ENCODE measurements at regions not wholly inside any gene's neighbourhood (a gene's known extent, or its start where the extent isn't known, plus 50 kb on each side); places are given as distances from the start of the nearest gene placed in this dataset.

DNA sequence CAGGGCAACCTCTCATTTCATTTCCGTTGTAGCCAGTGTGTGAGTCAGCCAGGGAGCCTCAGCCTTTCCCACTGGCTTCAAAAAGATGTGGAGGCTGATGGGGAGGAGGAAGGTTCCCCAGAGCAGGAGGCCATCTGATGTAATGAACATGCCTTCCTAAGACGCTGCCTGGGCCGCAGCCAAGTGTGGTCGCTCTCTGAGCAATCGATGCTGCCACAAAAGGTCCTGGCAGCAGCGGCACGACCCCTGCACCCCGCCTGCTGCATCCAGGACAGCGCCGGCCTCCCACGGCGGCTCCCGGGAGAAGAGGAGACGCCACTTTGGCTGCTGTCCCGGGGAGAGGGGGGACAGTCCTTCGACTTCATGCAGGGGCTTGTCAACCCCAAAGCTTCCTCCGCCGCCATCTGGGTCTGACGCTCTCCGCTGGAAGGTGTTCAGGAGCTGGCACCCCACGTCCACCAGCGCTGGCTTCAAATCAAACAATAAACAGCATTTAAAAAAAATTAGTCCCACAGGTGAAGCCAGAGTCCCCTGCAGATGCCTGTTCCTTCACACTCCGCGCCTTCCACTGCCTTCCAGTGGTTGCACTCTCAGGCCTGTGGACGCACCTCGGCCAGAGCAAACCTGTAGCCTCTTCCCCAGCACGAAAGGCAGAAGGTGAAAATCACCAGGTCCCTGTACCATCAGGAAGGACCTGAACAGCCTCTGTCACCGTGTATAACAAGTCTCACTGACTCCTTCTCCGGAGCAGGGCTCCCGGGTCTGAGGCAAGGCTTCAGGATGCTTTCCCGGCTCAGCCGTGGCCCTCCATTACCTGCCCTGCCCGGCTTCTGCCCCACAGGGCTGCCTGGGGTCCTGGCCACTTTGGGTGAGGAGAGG lies 930.7 kb downstream of the BRD1 start:
- no peak for DNase-seq

DNA sequence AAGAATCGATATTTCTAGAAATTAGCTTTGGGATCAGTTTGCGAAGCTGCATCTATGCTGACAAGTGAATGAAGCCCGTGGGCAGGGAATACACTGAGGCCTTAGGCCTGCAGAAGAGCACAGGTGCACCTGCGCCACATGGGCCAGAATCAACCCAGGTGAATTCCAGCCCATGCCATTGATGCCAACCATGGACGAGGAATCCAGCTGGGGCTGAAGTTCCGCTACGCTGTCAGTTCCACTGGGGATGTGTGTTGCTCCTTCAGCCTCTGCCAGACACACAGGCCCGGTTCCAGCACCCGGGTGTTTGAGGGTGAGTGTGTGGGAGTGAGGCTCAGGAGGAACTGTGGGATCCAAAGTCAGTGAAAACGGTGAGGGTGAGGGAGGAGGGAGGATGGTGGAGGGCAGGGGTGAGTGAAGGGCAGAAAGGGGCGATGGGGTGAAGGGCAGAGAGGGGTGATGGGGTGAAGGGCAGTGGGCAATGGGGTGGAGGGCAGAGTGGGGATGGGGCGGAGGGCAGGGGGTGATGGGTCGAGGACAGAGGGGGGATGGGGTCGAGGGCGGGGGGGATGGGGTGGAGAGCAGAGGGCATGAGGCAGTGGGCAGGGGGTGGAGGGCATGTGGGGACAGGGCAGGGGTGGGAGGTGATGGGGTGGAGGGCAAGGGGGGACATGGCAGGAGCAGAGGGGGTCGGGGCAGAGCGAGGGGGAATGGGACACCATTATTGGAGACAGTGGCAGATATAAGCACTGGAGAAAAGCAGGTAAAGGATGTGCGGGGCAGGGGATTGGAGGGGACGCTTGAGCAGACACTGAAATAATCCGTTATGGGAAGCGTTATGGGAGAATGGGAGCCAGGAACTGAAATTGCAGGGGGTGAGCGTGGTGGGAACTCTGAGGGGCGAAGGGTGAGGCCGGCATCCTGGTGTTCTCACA lies 931.6 kb downstream of the BRD1 start:
- DNase-seq, result no peak

DNA sequence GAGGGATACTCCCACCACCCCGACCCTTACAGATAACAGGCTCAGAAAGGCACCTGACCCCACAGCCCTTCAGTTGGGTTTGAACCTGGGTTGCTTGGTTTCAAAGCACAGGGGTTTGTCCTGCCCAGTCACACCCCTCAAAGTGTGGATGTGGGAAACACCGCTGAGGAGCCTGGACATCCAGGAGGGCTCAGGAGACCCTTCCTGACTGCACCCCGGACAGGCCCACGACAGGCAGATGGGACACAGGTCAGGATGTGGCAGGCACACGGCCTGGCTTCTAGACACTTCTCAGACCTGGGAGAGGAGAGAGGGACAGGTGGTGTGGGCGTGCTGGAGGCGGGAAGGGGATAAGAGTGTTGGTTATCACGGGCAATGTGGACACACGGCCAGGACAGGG lies 932.3 kb downstream of the BRD1 start:
- DNase-seq, result no peak

DNA sequence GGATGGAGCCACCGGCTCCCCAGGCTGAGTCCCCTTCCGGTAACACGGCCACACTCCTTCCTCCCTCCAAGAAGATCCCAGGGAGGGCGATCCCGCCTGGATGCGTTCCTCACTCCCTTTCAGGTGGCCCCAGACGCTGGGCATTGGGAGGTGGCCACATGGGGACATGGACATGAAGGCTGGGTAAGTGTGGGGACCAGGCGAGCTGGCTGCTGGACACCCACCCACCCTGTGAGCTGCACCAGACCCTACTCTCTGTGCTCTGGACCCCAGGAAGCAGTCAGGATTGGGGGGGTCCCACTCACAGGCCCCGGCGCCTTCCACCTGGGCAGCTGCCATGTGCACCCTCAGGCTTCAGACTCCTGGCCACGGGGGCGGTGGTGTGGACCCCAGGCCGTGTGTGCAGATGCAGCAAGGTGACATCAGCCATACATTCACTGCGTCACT lies 932.8 kb downstream of the BRD1 start:
- DNase-seq, result no peak

DNA sequence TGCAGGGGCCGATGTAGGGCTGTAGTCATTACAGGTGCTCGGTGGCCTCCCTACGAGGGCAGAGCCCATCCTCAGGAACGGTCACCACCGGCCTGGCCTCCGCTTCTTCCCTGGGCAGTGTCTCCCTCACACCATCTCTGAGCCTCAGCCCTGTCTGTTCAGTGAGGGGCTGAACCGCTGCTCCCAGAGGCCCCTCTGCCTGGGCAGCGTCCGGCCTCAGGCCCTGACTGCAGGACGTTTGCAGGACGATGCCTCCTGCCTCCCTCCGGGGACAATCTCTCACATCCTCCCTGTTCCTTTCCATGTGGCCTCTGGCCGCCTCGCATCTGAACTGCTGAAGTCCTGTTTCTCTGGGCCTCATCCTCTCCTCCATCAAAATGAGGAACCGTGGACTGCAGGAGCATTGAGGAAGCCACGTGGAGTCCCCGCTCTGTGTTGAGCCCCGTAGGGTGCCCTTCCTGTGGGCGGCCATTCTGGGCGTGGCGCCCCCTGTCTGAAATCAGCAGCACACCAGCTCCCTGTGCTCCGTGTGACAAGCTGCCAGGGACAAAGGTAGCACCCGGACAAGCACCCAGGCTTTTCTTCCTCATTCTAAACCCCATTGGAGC lies 933.5 kb downstream of the BRD1 start:
- DNase-seq, result no peak

DNA sequence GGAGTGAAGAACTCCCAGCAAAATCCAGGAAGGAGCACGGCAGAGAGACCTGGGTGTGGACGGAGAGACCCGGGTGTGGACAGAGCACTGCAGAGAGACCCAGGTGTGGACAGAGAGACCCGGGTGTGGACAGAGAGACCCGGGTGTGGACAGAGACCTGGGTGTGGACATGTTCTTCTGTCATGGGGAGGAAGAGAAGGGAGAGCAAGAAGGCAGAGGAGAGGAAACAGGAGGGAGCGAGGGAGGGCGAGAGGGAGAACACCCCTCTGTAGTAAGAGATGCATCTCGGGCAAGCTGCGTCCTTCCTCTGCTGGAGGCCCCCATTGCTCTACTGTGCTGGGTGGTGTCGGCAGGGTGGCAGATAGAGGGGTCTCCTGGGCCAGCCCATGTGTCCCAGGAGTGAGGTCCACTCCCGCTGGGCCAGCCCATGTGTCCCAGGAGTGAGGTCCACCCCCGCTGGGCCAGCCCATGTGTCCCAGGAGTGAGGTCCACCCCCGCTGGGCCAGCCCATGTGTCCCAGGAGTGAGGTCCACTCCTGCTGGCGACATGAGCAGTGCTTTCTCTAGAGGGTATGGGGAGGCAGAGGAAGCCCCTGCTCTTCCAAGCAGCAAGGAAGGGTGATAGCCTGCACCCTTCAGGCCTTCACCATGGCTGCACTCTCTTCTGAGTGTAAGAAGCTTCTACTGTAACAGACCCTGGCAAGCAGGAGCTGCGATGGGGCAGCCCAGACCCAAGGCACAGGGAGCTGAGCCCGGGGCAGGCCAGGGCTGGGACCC lies 934.2 kb downstream of the BRD1 start:
- no peak for DNase-seq

DNA sequence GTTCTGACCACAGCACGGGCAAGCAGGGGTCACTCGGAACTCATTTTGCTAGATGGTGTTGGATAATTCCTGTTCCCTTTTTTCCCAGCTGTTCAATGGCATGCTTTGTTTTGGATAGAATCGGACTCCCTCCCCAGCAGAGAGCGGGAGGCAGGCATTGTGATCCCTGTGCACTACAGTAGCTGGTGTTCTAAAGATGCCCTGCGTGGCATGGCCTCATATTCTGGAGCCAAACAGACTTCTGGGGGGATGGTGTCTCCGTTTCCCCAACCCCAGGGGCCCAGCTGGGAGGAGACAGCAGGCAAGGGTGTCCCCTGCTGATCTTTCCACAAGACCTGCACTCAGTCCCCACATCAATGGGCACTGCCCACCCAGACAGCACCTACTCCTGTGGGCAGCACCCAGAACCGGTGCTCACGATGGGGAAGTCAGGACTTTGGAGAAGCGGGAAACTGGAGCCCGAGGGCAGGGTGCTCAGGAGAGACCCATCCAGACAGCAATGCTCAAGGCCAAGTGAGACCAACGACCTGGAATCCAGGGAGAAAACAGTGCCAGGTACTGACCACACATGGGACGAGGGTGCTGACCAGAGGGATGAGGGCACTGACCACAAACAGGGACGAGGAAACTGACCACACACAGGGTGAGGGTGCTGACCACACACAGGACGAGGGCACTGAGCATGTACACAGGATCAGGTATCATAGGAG lies 934.9 kb downstream of the BRD1 start:
- no peak for DNase-seq

DNA sequence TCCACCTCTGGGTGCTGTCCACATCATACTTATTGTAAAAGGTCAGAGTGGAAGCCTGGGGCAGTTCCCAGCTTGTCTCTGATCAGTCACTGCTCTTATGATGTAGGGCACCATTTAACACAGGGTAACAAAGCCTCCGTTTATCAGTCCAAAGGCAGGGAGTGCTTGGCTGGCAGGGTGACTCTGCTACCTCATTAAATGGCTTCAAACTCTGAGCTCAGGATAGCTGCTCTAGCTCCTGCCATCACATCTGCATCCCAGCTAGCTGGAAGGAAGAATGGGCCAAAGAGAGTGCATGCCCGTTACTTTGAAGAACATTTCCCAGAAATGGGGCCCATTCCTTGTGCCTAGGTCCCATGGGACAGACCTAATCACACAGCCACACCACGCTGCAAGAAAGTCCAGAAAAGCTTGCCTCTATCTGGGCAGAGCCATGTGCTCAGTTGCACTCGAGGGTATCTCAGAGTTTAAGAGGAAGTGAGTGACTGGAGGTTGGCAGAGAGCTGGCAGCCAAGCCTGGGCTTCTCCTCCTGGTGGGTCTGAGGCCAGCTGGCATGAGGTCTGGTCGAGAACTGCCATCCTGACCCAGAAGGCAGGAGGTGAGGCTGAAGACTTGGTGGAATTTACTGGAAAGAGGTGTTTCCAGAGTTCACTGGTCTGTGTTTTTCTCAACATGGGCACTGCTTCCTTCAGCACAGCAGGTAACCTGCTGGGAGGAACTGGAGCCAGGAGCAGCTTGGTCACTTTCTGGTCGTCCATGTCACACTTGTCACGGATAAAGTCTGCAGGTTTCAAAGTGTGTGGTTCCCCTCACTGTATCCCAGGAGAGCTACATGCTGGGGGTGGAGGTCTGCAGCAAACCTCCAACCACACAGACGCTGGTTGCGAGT lies 935.7 kb downstream of the BRD1 start:
- DNase-seq, result no peak

DNA sequence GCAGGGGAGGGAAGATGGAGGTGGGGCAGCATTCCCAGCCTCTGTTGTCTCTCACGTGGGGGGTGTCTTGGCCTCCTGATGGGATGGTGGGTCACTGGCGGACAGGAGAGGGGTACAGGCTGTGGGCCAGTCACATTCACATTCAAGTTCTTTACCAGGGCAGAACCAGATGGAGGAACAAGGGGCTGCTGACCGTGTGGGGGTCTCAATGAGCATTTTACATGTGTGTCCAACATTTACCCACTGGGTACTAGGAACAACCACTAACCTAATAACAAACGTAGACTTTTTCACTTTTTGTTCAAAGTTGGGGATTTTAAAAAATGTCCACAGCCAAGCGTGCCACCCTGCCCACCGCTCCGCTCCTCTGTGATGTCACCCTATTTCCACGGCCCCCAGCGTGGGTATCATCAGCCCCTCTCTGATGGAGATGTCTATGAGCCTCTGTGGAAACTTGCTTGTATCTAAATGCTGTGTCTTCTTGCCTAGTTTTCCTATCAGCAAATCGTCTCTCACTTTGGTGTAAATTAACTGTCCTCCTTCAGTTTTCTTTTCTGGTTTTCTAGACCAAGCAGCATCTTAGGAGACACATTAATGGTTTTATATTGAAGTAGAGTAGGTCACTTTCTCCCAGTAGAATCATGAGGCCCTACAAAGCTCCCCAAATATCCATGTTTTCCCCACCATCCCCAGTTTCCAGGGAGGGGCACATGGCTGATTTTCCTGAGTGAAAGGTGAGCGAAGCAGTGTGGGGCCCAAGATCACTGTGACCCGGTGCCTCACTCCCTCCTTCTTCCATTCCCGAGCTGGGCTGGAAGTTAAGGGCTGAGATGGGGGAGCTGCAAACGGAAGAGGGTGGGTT lies 936.7 kb downstream of the BRD1 start:
- DNase-seq, result no peak

DNA sequence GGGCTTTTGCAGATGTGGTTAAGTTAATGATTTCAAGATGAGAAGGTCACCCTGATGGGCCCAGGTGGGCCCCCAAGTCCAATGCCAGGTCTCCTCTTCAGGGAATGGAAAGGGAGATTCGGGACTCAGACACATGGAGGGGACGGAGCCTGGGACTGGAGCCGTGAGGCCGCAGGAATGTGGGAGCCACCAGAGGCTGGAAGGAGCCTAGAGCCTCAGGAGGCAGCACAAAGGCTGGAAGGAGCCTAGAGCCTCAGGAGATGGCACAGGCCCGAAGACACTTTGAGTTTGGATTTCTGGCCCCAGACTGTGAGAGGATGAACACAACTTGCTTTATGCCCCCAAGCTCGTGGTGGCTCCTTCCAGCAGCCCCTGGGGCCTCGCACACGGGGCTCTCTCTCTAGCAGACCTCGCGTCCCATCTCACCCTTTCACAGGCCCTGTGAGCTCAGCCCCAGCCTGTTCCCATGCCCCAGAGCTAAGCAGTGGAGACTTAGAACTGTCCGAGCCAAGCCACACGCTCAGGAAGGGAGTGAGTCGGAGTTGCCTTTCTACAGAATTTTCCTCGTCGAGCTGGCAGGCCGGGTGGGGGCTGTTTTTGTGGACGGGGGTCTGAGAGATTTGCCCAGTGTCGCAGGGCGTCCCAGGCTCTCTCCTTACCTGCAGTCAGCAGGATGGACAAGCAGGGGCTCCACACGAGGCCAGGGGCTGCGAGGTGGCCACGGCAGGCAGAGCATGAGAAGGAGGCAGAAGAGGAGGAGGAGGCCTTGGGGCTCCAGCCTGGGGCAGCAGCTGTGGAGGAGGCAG lies 937.6 kb downstream of the BRD1 start:
- no peak for DNase-seq

DNA sequence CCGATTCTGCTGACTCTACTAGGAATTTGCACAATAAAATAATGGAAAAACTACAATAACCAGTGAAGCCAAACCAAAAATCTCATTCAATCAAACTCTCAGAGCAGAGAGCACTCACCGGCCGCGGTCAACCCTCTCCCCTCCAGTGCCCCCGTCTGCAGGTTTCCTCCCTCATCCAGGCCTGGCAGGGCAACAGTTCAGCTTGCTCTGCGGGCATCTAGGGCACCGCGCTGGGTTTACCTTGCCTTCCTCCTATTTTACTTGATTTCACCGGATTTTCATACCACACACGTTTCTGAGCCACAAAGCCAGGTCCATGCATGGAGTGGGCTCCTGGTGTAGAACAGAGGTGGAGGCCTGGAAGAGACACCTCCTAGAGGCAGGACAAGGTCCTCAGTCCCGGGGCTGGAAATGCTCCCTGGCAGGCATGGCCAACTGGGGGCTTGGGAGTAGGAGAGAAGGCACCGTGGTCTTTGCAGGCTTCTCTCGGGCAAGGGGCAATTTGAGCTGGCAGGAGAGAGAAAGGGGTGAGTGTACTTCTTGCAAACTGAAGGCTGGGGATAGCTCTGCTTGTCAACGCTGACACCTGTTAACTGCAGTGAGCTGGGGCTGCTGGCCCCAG lies 938.4 kb downstream of the BRD1 start:
- DNase-seq, result no peak

DNA sequence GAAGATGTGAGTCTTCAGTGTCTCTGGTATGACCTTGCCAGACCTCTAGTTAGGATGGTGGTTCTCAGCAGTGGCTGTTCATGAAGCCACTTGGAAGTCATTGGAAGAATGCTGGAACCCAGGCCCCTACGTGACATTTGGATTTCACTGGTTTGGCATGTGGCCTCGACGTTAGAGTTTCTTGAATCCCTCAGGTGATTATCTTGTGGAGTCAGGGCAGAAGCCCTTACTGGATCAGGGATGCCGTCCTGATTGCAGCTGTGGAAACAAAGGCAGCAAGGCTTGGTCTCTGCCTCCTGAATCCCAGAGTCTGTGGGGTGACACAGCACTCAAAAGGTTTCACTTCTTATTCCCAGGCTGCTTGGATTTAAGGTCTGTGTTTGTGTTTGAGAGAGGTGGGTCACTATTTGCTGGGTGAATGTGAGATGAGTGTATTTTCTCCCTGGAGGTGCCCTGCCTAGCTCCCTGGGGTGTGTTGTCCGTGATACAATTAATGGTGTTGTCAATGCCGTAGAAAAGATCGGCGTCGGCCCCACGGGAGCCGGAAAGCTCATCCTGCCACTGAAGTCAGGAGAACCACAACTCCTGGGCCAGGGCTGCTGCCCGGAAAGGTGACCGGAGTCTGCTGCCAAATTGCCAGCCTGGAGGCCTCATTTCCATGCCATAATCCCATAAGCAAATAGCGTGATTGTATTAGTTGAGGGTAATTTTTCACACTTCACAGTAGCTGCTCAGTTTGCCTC lies 939.0 kb downstream of the BRD1 start:
- DNase-seq, result no peak

DNA sequence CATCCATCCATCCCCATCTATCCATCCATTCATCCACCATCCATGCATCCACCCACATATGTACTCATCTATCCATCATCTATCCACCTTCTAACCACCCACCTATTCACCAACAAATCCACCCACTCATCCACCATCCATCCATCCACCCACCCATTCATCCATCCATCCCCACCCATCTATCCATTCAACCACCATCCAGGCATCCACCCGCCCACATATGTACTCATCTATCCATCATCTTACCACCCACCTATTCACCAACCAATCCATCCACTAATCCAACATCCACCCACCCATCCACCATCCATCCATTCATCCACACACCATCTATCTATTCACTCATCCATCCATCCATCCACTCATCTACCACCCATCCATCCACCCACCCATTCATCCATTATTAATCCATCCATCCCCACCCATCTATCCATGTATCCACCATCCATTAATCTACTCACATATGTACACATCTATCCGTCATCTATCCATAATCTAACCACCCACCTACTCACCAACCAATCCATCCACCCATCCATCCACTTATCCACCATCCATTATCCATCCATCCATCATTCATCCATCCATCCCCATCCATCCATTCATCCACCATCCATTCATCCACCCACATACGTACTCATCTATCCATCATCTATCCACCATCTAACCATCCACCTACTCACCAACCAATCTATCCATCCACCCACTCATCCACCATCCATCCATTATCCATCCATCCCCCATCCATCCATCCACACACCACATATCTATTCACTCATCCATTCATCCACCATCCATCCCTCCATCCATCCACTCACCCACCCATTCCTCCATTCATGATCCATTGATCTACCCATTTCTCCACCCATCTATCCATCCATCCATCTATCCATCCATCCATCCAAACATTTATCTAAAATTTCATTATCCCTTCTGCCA lies 940.0 kb downstream of the BRD1 start:
- no peak for DNase-seq

DNA sequence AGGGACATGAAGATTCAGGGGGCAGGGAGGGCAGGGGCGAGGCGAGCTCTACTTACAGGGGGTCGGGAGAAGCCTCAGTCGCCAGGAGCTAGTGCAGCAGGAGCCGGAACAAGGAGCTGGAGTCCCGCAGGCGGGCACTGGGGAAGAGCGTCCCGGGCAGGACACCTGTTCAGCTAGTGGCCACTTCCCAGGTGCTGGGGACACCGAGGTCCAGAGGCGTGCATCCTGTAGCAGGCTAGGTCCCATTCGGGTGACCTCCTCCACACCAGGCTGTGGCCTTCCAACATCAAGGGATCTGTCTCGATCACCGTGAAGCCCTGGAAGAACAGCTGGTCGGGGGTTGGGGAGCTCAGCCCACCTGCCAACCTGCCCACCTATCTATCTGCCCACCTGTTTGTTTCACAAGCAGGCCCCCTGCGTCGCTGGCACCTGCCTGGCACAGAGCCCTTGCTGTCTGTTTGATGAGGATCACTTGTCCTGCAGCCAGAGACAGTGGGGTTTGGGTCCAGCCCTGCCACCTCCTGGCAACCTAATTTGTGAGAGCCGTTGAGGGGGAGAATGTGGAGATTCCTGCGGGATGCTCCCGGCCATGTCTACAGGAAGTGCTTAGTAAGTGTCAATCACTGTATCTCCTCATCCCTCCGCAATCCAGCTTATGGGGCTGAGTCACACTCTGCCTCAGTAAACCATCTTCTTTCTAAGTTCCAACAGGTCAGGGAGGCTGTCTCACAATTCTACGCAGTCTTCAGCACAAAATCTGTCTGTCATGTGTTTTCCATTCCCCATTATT lies 940.9 kb downstream of the BRD1 start:
- DNase-seq, result no peak

DNA sequence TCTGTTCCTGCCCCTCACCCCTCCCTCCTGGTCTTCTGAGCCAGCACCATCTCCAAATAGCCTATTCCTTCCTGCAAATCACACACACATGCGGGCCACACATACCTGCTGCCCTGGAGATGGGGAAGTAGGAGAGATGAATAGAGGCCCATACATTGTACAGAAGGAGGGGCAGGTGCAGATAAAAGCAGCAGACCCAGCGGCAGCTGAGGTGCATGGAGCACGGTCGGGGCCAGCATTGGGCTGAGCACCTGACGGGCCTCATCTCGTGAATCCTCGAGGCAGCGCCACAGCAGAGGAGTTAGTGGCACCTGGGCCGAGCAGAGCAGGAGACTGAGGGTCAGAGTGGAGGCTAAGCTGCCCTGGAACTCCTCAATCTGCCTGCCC lies 941.8 kb downstream of the BRD1 start:
- DNase-seq, result no peak
